D721Med (cell line): ENCODE measurements at regions not wholly inside any gene's neighbourhood (a gene's known extent, or its start where the extent isn't known, plus 50 kb on each side); places are given as distances from the start of the nearest gene placed in this dataset.
"Not testable (repeated sequence)": the region's sequence is repeated elsewhere in the genome, so short reads cannot be mapped to it uniquely, and the experiment has no call there.

ENCODE experiments used
- DNase-seq: peaks from one replicate; pipeline ENCODE4 v3.0.0; 2011; ENCODE audit warnings: low spot score; ENCODE audit not compliant: insufficient read length
- FAIRE-seq: peaks from 2 replicates; lab custom pipeline; 2011; peaks lifted over from hg19 to GRCh38; lab: Jason Lieb, UNC
- TF ChIP-seq, protein P1 (sequence below): IDR thresholded peaks from 2 replicates; pipeline ENCODE4 v1.5.1; 2012; ENCODE audit warnings: mild to moderate bottlenecking, control low read depth; ENCODE audit not compliant: insufficient read depth; ENCODE audit errors: missing control alignments

DNA sequence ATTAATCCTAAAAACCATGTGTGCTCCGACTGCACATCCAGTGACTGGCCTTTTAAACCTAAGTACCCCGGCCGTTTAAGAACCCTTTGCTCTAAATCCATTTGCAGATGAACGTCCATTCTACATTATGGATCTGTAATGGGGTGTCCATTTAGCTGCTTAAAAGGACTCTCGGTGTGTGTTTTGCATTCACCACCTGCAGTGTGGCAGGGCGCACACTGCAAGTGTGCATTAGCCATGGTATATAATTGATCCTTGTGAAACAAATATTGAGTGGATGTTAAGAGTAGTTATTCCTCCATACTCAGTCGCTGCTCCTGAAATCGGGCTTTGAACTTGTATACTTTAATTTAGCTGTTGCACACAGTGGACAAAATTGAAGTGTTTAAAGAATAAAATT, 190.1 kb upstream of the WWC1 start:
- no peak for DNase-seq
- TF ChIP-seq, protein P1, sequence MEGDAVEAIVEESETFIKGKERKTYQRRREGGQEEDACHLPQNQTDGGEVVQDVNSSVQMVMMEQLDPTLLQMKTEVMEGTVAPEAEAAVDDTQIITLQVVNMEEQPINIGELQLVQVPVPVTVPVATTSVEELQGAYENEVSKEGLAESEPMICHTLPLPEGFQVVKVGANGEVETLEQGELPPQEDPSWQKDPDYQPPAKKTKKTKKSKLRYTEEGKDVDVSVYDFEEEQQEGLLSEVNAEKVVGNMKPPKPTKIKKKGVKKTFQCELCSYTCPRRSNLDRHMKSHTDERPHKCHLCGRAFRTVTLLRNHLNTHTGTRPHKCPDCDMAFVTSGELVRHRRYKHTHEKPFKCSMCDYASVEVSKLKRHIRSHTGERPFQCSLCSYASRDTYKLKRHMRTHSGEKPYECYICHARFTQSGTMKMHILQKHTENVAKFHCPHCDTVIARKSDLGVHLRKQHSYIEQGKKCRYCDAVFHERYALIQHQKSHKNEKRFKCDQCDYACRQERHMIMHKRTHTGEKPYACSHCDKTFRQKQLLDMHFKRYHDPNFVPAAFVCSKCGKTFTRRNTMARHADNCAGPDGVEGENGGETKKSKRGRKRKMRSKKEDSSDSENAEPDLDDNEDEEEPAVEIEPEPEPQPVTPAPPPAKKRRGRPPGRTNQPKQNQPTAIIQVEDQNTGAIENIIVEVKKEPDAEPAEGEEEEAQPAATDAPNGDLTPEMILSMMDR, result no peak
- FAIRE-seq, result no peak

DNA sequence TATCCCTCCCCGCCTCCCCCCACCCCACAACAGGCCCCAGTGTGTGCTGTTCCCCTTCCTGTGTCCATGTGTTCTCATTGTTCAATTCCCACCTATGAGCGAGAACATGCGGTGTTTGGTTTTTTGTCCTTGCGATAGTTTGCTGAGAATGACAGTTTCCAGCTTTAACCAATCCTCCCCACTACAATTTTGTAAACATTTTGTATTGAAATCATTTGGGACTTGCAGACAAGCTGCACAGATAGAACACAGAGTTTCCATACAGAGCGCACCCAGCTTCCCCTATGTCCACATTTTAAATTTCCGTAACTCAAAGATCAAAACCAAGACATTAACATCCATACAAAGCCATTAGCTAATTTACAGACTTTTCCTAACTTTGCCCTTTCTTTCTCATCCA, 188.4 kb upstream of the WWC1 start:
- not testable (repeated sequence) for FAIRE-seq, DNase-seq

DNA sequence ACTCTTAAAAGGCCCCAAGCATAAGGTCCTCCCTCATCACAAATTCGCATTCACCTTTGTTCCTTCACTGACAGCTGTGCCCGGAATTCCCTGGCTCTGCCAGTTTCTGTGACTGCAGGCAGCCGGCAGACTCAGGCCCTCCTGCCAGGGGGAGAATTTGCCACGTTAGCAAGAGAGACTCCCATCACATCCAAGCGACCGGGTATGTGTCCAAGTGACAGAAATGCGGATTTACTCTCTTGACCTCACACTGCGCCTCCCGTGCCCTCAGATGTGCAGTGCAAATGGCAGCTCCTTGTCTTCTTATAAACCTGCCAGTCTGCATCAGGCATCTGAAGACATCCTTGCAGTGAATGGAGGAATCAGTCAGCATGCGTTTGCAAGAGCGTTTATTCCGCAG, 187.1 kb upstream of the WWC1 start:
- FAIRE-seq (no peak), DNase-seq (no peak)
- TF ChIP-seq, protein P1, result no peak

DNA sequence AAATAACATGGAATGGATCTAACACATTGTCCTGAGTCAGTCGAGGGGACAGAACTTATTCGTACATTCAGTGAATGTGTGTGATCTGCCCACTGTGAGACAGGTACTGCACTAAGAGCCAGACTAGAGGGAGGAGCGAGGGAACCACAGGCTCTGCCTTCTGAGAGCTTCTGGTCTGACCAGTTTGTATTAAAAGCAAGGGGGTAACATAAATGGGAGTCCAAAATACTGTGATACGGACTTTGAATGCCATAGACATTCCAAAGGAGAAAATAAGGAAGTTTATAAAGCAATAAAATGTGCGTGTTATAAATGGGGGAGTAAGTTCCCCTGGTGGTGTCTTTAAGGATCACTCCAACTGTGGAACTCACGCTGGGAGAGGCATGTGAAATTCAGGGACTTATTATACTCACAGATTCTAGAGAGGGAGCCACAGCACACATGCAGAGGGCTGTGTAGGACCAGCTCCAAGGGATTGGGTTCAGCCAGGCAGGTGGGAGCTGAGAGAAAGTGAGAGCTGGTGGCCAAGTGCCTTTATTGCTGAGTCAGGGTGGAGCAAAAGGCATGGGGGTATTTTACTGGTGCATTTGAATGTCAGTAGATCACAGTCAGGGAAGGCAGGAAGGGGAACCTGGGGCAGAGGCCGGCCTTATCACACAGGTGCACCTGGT, 186.5 kb upstream of the WWC1 start:
- DNase-seq (no peak), FAIRE-seq (no peak)
- TF ChIP-seq, protein P1, result no peak

DNA sequence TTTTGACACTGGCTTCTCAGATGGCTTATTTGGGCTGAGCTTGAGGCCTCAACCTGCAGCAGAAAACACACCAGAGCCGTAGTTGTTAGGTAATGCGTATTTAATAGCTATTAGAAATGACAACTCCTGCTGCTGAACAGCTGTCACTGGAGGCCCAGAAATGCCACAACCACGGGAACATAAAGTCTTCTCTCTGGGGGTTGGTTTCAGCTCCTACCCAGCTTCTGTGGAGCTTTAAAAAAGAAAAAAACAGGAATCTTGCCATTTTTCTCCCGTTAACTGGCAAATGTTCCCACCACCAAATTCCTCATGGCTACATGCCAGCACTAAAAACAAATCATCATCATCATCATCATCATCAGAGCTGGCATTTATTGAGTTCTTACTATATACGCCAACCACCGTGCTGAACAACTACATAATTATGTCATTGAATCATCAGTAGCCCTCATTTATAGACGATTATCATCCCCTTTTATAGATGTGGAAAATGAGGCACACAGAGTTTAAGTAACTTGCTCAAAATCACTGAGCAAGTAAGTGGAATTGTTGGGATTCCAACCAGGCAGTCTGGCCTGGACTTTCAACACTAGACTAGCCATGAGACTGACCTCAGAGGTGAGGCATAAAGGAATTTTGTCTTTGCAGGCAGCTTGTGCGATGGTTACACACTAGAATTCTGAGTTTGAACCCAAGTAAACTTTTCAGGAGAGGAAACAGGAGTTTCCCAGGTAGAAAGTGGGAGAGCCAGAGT, 185.3 kb upstream of the WWC1 start:
- TF ChIP-seq, protein P1, result no peak
- DNase-seq, result no peak
- FAIRE-seq, result no peak

DNA sequence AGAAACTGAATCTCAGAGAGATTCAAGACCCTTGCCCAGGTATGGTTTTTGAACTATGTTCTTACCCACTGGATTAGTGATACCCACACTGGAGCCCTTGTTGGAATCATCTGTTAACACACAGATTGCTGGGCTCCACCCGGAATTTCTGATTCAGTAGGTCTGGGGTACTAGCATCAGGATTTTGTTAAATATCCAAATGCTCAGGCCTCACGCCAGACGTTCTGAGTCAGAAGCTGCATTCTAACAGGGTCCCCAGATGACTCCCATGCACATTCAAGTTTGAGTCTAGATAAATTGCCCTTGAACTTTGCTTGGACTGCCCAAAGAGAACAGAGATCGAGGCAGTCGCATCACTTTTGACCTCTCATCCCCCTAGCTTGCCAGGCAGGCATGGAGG, 182.0 kb upstream of the WWC1 start:
- TF ChIP-seq, protein P1, result no peak
- DNase-seq, result no peak

DNA sequence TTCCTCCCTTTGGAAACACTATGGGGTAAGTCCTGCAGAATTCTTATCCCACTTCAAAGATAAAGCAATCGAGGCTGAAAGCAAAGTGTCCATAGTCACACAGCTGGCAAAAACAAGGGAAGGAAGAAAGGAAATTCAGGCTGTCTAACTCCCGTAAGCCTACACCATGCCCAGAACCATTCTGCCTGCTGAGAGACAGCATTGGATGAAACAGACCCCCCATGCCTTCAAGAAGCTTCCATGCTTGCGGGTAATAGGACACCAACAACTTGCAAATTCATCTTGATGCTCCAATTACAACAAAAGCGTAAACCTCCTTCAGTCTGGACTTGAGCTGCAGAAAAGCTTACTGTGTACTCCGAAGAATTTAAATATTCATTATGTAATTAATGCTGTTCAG, 181.1 kb upstream of the WWC1 start:
- DNase-seq (no peak), FAIRE-seq (no peak)
- TF ChIP-seq, protein P1, result no peak

More for the DNA sequence above, 182.0 kb upstream of the WWC1 start:
- FAIRE-seq, result no peak
